ENCODE measurements at regions not wholly inside any gene's neighbourhood (a gene's known extent, or its start where the extent isn't known, plus 50 kb on each side); places are given as distances from the start of the nearest gene placed in this dataset.

DNA sequence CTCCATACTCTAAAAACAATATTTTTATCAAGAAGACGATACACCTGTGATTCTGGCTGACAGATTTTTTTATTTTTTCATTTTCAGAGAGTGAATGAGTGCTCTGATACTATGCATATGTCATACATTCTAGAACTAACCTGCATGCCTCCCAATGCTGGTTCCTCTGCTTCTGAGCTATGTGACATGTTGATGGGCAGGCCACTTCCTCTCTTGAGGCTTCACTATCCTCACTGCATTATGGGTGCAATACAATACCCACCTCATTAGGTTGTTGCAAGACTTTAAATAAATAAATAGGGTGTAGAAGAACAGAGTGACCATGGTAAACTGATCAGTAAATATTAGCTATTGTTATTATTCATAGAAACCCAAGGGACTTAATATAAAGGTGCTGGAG lies 408.3 kb downstream of the HNRNPD start:
- TF ChIP-seq ZNF274 (IDR thresholded peaks at IDR 0.05; ENCODE audit: low read depth, low read length), result no peak
- H3K4me3 ChIP-seq (ENCODE audit: low read length), result no peak overlapping the region

DNA sequence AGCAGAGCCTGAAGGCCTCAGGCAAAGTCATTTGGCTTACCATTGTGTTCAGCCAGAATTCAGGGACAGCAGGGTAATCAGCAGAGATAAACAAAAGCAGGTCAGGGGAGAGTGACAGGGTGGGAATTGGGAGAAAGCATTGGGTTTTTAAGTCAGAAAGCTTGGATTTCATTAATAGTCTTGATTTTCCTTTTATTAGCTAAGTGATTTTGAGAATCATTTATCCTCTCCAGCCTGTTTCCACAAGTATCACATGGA lies 410.1 kb downstream of the HNRNPD start:
- no peak overlapping the region for H3K4me3 ChIP-seq (ENCODE audit: low read length)
- no peak for TF ChIP-seq ZNF274 (IDR thresholded peaks at IDR 0.05; ENCODE audit: low read depth, low read length)

DNA sequence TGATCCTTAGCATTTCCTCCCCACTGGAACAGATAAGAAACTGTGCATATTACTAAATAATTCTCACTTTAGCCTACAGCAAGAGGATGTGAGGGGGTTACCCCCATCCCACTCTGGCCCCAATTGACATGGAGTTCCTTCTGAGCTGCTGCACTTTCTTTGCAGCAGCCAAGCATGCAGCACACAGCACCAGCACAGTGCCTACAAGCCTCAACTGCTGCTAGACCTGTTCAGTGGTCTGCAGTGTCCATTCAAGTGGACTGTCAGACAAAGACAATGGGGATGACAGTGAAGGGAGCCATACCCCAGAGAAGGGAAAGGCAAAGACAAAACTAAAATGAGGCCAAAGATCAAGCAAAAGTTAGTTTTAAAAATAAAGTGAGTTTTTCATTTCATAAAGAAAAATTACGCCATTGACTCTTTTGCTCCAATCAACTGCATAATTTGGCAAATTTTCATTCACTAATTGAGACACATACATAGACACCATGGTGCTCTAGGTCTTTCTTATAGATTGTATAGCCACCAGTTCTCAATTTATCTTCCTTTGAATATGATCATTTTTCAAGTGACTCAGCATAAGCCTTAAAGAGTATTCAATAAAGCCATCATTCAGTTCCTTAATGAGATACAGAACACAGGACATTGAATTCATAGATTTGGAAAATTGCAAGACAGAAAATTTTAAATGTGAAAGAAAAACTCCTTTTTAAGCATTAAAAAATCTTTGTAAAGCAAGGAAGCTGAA lies 410.6 kb downstream of the HNRNPD start:
- H3K4me3 ChIP-seq (ENCODE audit: low read length), result no peak overlapping the region
- no peak for TF ChIP-seq ZNF274 (IDR thresholded peaks at IDR 0.05; ENCODE audit: low read depth, low read length)

DNA sequence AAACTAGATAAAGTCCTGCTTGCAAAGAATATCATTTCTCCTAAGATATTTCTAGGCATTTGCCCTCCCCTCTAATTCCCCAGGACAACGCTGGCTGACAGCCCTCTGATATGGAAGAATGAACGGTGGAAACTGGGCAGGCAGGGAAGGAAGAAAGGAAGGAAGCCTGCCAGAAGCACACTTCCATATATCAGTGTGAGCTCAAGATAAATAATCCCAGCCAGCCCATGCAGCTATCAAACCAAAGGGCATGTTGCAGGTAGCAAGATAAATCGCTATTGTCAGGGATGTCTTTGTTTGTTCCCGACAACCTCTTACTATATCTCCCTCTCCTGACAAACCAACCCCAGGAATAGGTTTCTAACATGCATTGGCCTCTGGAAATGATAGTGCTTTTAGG lies 412.8 kb downstream of the HNRNPD start:
- no peak for TF ChIP-seq ZNF274 (IDR thresholded peaks at IDR 0.05; ENCODE audit: low read depth, low read length)
- H3K4me3 ChIP-seq (ENCODE audit: low read length), result no peak overlapping the region

DNA sequence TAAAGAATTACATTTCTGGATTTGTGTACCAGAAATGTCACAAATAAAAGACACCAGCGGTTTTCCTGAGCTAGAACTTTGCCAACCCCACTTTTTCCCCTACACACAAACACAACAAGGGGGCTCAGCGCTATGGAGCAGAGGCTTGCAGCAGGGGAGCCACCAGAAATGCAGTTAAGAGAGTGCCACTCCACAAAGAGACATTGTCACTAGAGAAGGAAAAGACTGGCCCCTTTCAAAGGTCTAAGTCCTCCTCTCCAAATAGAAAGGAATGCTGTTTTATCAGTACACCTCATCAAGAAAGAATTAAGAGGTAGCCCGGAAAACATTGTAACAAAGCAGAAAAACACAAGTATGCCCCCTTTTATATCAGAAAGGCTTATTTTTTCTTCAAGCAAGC lies 419.5 kb downstream of the HNRNPD start:
- no peak for TF ChIP-seq ZNF274 (IDR thresholded peaks at IDR 0.05; ENCODE audit: low read depth, low read length)
- no peak overlapping the region for H3K4me3 ChIP-seq (ENCODE audit: low read length)

DNA sequence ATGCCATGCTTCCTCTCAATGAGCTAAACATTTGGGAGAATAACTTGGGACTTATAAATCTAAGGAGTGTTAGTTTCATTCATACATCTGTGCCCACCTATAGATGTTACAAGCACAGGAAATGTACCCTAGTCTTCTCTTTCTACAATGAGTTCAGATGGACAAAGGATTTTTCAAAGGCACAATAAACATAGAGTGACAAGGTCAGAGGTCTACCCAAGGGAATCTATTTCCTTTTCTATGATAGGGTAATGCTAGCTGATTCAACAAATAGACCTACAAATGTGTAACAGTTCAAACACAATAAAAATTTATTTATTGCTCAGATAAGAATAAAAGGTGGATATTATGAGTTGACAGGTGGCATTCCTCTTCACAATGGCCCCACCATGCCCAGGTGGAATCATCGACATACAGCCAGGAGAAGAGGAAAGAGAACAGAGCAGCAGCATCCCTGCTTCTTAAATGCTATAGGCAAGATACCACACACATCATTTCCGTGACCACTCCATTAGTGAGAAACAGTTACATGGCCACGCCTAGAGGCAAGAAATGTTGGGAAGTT lies 421.8 kb downstream of the HNRNPD start:
- TF ChIP-seq ZNF274 (IDR thresholded peaks at IDR 0.05; ENCODE audit: low read depth, low read length), result no peak
- no peak overlapping the region for H3K4me3 ChIP-seq (ENCODE audit: low read length)

DNA sequence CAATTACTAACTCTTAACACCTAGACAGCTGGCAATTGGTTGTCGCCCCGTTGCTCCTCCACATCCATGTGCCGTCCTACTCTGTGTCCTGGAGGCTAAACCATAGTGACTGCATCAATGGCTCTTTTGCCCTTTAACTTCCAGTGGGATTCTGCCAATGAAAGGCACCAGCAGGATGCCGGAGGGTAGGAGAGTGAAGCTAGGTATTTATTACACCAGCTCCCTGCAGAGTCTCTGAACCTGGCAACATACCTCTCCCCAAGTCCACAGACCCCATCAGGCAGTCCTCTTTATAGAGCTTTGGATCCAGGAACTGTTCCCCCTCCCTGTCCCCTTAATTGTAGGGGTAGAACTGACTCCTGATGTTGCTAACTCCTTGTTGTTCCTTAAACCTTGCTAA lies 426.8 kb downstream of the HNRNPD start:
- H3K4me3 ChIP-seq (ENCODE audit: low read length), result no peak overlapping the region
- TF ChIP-seq ZNF274 (IDR thresholded peaks at IDR 0.05; ENCODE audit: low read depth, low read length), result no peak

DNA sequence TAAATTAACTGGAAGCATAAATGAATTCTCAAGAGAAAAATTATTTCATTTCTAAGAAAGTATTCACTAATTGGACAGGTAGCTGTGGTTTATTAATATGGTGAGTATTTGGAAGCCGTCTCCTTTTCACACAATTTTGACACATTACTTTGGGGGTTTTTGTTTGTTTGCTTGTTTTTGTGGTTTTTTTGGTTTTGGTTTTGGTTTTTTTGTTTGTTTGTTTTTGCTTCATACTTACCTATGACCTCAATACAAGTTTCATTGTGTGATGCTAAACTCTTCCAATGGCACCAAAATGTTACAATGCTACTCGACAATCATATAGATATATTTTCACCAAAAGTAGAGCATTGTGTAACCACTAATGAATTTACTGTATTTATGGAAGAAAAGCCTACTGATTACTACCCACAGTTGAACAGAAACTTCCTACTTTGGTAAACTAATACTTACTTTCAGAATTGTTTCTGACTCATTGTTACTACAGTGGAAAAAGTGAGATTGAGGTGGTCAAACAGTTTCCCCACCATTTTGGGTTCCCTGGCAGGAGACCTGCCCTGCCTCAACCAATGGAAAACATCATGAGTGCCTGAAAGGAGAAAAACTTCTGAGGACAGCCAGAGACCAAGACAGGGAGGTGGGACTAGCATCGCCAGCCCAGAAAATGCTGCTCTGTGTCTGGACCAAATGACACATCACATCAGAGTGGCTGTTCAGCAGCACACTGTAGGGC lies 443.1 kb downstream of the HNRNPD start:
- no peak overlapping the region for H3K4me3 ChIP-seq (ENCODE audit: low read length)
- no peak for TF ChIP-seq ZNF274 (IDR thresholded peaks at IDR 0.05; ENCODE audit: low read depth, low read length)

DNA sequence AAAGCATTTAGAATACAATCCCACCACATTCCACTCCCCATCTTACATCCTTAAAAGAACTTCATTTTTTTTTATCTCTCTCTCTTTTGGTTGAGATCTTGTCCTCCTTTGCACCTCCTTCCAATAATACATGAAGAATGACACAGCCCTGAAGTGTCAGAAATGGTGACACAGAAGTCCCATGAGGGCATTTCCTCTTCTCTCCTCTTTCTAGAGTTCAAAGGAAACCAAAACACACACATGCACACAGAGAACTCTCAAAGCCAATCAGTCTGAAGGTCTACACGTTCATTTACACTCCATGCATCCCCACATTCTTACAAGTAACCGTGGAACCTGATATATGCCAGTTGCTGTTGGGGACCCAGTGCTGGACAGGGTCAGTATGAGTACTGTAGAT lies 450.7 kb downstream of the HNRNPD start:
- TF ChIP-seq ZNF274 (IDR thresholded peaks at IDR 0.05; ENCODE audit: low read depth, low read length), result no peak
- H3K4me3 ChIP-seq (ENCODE audit: low read length), result no peak overlapping the region

DNA sequence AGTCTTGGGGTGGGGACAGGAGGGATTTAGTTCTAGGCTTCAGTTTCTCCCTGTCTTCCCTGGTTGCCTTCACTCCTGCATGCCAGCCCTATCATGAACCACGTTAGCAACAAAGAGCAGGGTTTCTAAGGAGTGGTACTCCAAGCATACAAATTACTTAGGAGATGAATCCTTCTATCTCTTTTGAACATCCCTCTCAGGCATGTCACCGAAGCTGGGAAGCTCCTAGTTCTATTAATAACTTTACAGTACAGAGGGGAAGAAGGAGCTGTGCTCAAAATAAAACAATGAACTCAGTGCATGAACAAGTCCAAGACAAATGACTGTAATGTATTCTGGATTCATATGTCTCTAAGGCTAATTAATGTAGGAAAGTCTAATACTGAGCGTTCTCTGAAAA lies 450.6 kb upstream of the RASGEF1B start:
- no peak overlapping the region for H3K4me3 ChIP-seq (ENCODE audit: low read length)
- no peak for TF ChIP-seq ZNF274 (IDR thresholded peaks at IDR 0.05; ENCODE audit: low read depth, low read length)

DNA sequence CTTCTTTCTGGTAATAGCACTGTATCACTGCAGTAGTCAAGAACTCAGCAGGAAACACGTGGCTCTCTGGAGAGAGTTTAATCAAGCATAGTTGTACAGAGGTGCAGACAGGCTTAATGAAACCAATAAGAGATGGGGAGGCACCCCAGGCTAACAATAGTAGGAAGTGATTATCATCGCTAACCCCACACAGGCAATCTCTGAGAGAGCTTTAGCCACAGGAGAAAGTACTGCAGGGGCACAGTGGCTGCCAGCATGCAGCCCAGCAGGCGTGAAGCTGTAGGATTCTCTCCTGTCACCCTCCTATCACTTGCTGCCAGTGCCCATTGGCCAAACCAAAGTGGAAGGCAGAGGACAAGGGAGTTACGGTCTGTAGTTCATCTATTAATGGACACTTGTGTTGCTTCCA lies 450.0 kb upstream of the RASGEF1B start:
- no peak overlapping the region for H3K4me3 ChIP-seq (ENCODE audit: low read length)
- no peak for TF ChIP-seq ZNF274 (IDR thresholded peaks at IDR 0.05; ENCODE audit: low read depth, low read length)

DNA sequence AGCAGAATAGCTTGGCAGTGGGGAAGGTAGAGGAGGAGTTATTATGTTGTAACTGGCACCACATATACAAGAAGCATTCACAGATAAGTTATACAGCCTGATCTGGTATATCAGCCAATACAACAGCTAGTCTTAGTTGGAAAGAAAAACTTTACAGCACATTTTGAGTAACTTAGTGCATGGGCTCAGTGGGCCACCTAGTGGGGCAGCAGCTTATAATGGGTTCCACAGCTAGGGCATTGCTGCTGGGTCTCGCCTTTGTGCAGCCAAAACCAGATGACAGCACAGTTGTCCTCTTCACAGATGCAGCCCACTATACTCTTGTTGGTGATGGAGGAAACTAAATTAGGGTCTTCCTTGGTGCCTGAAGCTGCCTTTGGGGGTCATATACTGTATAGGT lies 448.1 kb upstream of the RASGEF1B start:
- no peak for TF ChIP-seq ZNF274 (IDR thresholded peaks at IDR 0.05; ENCODE audit: low read depth, low read length)
- no peak overlapping the region for H3K4me3 ChIP-seq (ENCODE audit: low read length)

DNA sequence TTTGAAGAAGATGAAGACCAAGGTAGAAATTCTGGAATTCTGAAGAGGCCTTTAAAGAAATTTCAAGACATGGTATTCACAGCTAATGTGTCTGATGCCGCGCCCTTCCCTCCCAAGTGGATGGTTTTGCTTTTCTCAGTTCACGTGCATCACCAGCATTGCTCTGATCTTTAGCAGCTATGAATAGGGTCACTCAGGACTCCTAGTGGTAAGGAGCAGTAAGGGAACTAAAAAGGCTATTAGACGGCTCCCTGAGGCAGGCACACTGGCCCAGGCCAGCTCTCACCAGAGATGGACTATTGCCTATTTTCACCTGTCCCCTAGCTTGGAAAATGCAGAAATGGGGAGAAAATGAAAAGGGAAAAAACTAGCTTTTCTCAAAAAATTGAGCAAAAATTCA lies 447.5 kb upstream of the RASGEF1B start:
- no peak for TF ChIP-seq ZNF274 (IDR thresholded peaks at IDR 0.05; ENCODE audit: low read depth, low read length)
- no peak overlapping the region for H3K4me3 ChIP-seq (ENCODE audit: low read length)

DNA sequence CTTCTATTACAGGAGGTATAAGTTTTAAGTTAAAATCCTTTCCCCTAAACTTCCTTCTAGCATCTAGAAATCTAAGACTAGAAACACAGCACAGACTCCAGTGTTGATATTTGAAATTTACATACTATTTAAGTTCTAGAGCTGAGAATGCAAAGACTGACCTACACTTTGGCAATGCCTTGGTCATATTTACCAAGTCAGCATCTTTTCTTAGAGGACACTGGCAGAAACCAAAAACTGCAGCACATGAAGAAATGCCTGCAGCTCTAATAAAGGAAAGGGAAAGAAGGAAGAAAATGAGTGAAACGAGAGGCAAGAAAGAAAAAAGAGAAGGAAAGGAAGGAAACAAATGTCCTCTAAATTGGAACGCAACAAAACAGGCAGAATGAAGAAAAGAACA lies 443.7 kb upstream of the RASGEF1B start:
- no peak for TF ChIP-seq ZNF274 (IDR thresholded peaks at IDR 0.05; ENCODE audit: low read depth, low read length)
- no peak overlapping the region for H3K4me3 ChIP-seq (ENCODE audit: low read length)

DNA sequence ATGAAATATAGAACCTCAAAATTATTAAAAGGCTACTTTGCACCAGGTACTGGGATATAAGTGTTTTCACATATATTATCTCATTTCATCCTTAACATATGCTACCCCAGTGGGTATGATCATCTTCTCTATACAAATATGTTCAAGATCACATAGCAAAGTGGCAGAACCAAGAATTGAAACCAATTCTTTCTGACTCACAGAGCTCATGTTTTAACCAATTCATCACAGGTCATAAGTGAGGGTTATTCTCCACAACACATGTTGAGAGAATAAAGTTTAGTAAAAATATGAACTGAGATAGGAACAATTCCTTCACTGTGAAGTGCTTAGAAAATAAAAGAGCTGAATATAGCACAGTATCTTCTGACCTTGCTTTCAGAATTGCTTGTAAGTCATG lies 442.9 kb upstream of the RASGEF1B start:
- H3K4me3 ChIP-seq (ENCODE audit: low read length), result no peak overlapping the region
- TF ChIP-seq ZNF274 (IDR thresholded peaks at IDR 0.05; ENCODE audit: low read depth, low read length), result no peak

All from GM08714 (cell line).